BJ (cell line): ENCODE measurements at regions not wholly inside any gene's neighbourhood (a gene's known extent, or its start where the extent isn't known, plus 50 kb on each side); places are given as distances from the start of the nearest gene placed in this dataset.

Experiments used
- CTCF ChIA-PET: fragments of 350-600 bp; formaldehyde crosslinking; extraction: SDS; loops from one replicate; lab custom pipeline; 2021; ENCODE audit warnings: antibody characterized with exemption, inconsistent platforms; lab: Yijun Ruan, JAX
- POLR2A ChIA-PET: fragments of 300-600 bp; sonication (Branson Sonifier 250); formaldehyde crosslinking; extraction: SDS; loops from one replicate; lab custom pipeline; 2021; ENCODE audit warnings: antibody characterized with exemption; lab: Charles Lee
- DNase-seq: peaks from one replicate; pipeline ENCODE4 v3.0.0-alpha.2; 2011; ENCODE audit warnings: low read depth
- H3K27me3 ChIP-seq: 2 replicates; pipeline ENCODE4 v1.6.0; 2011; ENCODE audit warnings: low read length; ENCODE audit not compliant: control insufficient read depth, insufficient read depth
- H3K36me3 ChIP-seq: 2 replicates; pipeline ENCODE4 v1.5.1; 2011; ENCODE audit warnings: low read length; ENCODE audit not compliant: control insufficient read depth, insufficient read depth
- H3K4me3 ChIP-seq: 2 replicates; pipeline ENCODE4 v1.5.1; 2011; ENCODE audit warnings: low read depth, mild to moderate bottlenecking, control low read depth, low read length
- CTCF ChIP-seq: IDR thresholded peaks from 2 replicates; pipeline ENCODE4 v1.5.1; 2011; ENCODE audit warnings: low read depth, mild to moderate bottlenecking, control low read depth, inconsistent platforms, low read length, moderate library complexity; ENCODE audit not compliant: insufficient read depth

GRCh38 chr2:160810406-160810805 lies 316.8 kb upstream of the RBMS1 start:
- ChIA-PET POLR2A (no interaction called here), CTCF (no interaction called here)
- no peak for DNase-seq
- Histone ChIP-seq H3K36me3 (no peaks in the 10 kb centered on the region), H3K4me3 (no peak overlapping the region), H3K27me3 (no peaks in the 10 kb centered on the region)
- no peak for TF ChIP-seq CTCF

- DNase-seq = no peak
- TF ChIP-seq CTCF = no peak
- H3K4me3 ChIP-seq = no peak overlapping the region
These were observed 319.4 kb upstream of the RBMS1 start for GRCh38 chr2:160812830-160813505.

GRCh38 chr2:160813506-160813858 lies 319.9 kb upstream of the RBMS1 start:
- no peak for TF ChIP-seq CTCF
- DNase-seq = no peak
- POLR2A ChIA-PET = no interaction called here
- Histone ChIP-seq H3K4me3 (no peak overlapping the region), H3K27me3 (no peaks in the 10 kb centered on the region), H3K36me3 (no peaks in the 10 kb centered on the region)
- CTCF ChIA-PET = interaction anchor here (0.6 kb wide), 1 partner anchor 15 kb away, joined by 3 read pairs; no protein-coding TSS in a partner anchor

More at GRCh38 chr2:160812830-160813505, 319.4 kb upstream of the RBMS1 start:
- Histone ChIP-seq H3K36me3 (no peaks in the 10 kb centered on the region), H3K27me3 (no peaks in the 10 kb centered on the region)
- CTCF ChIA-PET = interaction anchor here (0.6 kb wide), 1 partner anchor 369 kb away, joined by 3 read pairs; no protein-coding TSS in a partner anchor
- POLR2A ChIA-PET = no interaction called here

- H3K4me3 ChIP-seq = no peak overlapping the region
- CTCF ChIA-PET = no interaction called here
- no peak for TF ChIP-seq CTCF
- POLR2A ChIA-PET = no interaction called here
- H3K27me3 ChIP-seq = no peaks in the 10 kb centered on the region
- DNase-seq = no peak
- no peaks in the 10 kb centered on the region for H3K36me3 ChIP-seq
These were observed 323.4 kb upstream of the RBMS1 start for GRCh38 chr2:160816916-160817499.

GRCh38 chr2:160820691-160821090 lies 327.1 kb upstream of the RBMS1 start:
- TF ChIP-seq CTCF = no peak
- CTCF ChIA-PET = no interaction called here
- no peak for DNase-seq
- Histone ChIP-seq H3K4me3 (no peak overlapping the region), H3K36me3 (no peaks in the 10 kb centered on the region), H3K27me3 (no peaks in the 10 kb centered on the region)
- POLR2A ChIA-PET = no interaction called here
